ENCODE measurements at regions not wholly inside any gene's neighbourhood (a gene's known extent, or its start where the extent isn't known, plus 50 kb on each side); places are given as distances from the start of the nearest gene placed in this dataset.

DNA sequence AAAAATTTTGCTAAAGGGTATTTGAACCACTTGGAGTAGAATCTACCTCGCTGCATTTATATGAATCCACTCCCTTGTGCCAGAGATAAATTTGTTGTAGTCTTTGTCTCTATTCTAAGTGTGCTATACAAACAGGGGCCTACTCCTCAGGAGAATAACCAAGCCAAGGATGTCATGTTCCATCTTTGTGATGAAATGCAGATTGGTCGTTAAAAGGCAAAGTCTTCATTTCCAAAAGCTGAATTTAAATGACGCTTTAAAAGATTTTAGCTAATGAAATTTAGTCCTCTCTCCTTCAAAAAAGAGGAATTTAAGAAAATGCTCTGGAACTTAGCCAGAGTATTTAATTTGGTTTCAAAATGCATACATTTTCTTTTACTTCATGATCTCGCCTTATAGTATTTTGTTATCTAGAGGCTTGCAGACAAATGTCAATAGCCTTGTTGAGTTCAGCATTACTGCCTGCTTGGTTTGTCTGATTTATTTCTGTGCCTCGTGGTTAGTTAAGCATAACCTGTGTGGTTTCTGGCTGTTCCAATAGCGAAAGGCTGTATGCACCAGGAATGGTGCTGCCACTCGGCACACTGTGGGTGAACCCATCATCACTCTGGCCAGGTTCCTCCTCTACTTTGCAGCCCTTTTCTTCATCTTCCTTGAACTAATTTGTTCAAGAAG is 417.6 kb downstream of the ZNF521 start:
- TF ChIP-seq, protein P1, sequence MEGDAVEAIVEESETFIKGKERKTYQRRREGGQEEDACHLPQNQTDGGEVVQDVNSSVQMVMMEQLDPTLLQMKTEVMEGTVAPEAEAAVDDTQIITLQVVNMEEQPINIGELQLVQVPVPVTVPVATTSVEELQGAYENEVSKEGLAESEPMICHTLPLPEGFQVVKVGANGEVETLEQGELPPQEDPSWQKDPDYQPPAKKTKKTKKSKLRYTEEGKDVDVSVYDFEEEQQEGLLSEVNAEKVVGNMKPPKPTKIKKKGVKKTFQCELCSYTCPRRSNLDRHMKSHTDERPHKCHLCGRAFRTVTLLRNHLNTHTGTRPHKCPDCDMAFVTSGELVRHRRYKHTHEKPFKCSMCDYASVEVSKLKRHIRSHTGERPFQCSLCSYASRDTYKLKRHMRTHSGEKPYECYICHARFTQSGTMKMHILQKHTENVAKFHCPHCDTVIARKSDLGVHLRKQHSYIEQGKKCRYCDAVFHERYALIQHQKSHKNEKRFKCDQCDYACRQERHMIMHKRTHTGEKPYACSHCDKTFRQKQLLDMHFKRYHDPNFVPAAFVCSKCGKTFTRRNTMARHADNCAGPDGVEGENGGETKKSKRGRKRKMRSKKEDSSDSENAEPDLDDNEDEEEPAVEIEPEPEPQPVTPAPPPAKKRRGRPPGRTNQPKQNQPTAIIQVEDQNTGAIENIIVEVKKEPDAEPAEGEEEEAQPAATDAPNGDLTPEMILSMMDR (IDR thresholded peaks at IDR 0.05): no peak
- TF ChIP-seq POLR2AphosphoS5 (IDR thresholded peaks at IDR 0.05): no peak
